Fibroblast of lung (primary cell): ENCODE measurements at regions not wholly inside any gene's neighbourhood (a gene's known extent, or its start where the extent isn't known, plus 50 kb on each side); places are given as distances from the start of the nearest gene placed in this dataset.

Experiments
- DNase-seq, 2 donors: peaks; one replicate each; pipeline versions ENCODE4 v3.0.0 to v3.0.0-alpha.2; 2010; ENCODE audit warnings: low read depth in 2 of 2
- H2AFZ ChIP-seq: 2 replicates; pipeline ENCODE4 v1.5.1; 2012; ENCODE audit warnings: low read length, control low read depth, inconsistent platforms
- H3K27ac ChIP-seq: 2 replicates; pipeline ENCODE4 v1.5.1; 2011; ENCODE audit warnings: low read length, control low read depth; ENCODE audit not compliant: insufficient read depth
- H3K27me3 ChIP-seq: 2 replicates; pipeline ENCODE4 v1.5.1; 2011; ENCODE audit warnings: mild to moderate bottlenecking, low read length; ENCODE audit not compliant: control insufficient read depth, insufficient read depth
- H3K36me3 ChIP-seq: 2 replicates; pipeline ENCODE4 v1.5.1; 2011; ENCODE audit warnings: low read length; ENCODE audit not compliant: control insufficient read depth, insufficient read depth
- H3K4me1 ChIP-seq: 2 replicates; pipeline ENCODE4 v1.5.1; 2011; ENCODE audit warnings: low read length; ENCODE audit not compliant: control insufficient read depth, insufficient read depth; ENCODE audit errors: extremely low read depth
- H3K4me2 ChIP-seq: 2 replicates; pipeline ENCODE4 v1.5.1; 2011; ENCODE audit warnings: low read length, control low read depth; ENCODE audit not compliant: insufficient read depth; ENCODE audit errors: extremely low read depth
- H3K4me3 ChIP-seq, 4 experiments: fragments of 200-600 bp in 1 of 4; sonication (generic) in 1 of 4; replicated peaks in 1 of 4; 2 replicates each; pipeline ENCODE4 v1.5.1; 2011 to 2016; ENCODE audit warnings: low read length in 4 of 4, low read depth in 3 of 4, mild to moderate bottlenecking in 3 of 4, control low read depth in 2 of 4, inconsistent platforms in 1 of 4, mixed read lengths in 1 of 4; ENCODE audit not compliant: insufficient read depth in 1 of 4; ENCODE audit errors: control extremely low read depth in 1 of 4
- H3K79me2 ChIP-seq: 2 replicates; pipeline ENCODE4 v1.5.1; 2012; ENCODE audit warnings: mild to moderate bottlenecking, low read length, inconsistent platforms; ENCODE audit not compliant: control insufficient read depth, insufficient read depth
- H3K9ac ChIP-seq: 2 replicates; pipeline ENCODE4 v1.5.1; 2011; ENCODE audit warnings: mild to moderate bottlenecking, low read length, control low read depth; ENCODE audit not compliant: insufficient read depth
- H3K9me3 ChIP-seq: 2 replicates; pipeline ENCODE4 v1.5.1; 2012; ENCODE audit warnings: low read depth, low read length; ENCODE audit not compliant: control insufficient read depth, insufficient read depth
- H4K20me1 ChIP-seq: 2 replicates; pipeline ENCODE4 v1.5.1; 2011; ENCODE audit warnings: low read length; ENCODE audit not compliant: control insufficient read depth, insufficient read depth; ENCODE audit errors: extremely low read depth
- EZH2 ChIP-seq: IDR thresholded peaks from 2 replicates; pipeline ENCODE4 v1.5.1; 2012; ENCODE audit warnings: low read length, control low read depth, mild to moderate bottlenecking; ENCODE audit errors: missing control alignments
- TF ChIP-seq, protein P1 (sequence below), 2 donors: IDR thresholded peaks in 1 of 2; conservative IDR thresholded peaks in 1 of 2; 1 replicate in 1 of 2; 2 replicates in 1 of 2; pipeline ENCODE4 v1.5.1; 2011 to 2012; ENCODE audit warnings: low read length in 2 of 2, control low read depth in 1 of 2, inconsistent platforms in 1 of 2, low read depth in 1 of 2, mild to moderate bottlenecking in 1 of 2

DNA sequence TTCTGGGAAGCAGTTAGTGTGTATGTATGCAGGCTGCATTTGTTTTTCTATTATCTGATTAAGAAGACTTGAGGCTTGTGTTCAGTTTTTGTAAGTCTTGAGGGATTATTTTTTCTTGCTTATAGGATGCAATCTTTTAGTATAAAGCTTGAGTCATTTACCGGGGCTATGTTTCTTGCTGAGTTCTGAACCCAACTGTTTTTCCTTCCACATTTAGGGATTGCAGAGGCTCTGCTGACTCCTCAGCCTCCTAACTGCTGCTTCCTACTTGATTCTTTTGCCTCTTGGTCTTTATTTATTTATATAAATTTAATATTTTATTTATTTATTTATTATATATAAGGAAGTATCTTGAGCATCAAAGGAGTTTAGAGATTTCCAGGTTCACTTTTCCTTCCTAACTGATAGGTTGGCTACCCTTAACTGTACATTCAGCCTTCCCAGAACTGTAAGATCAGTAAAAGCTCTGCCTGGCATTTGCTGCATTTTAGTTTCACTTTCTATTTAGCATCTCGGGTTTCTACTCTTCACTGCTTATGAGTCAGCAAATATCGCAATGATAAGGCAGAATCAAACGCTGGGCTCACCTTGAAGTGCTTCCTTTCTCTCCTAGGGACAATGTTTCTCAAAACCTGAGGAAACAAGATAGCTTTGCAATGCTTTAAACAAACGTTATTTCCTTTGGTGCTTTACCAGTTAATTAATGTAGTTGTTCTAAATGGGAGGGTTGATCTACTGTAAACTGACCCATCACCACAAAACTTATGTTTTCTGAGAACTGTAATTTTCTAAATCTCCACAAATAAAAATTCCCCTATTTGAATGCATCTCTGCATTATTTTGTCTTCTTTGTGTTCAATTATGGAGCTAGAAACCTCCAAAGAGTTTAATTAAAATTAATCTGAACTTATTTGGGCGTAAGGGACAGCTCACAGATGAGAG, 1183.7 kb upstream of the TMEM132C start:
- Histone ChIP-seq H2AFZ (peak overlapping the region; percentile 97), H3K9ac (peak overlapping the region; percentile 20), H3K4me2 (peak overlapping the region; percentile 99), H3K4me3 (peak overlapping the region; percentile 56 to 72 (median 60)), H3K4me1 (no peaks in the 10 kb centered on the region), H4K20me1 (no peaks in the 10 kb centered on the region), H3K36me3 (no peaks in the 10 kb centered on the region), H3K27me3 (no peaks in the 10 kb centered on the region), H3K27ac (peak overlapping the region; percentile 65), H3K79me2 (no peaks in the 10 kb centered on the region), H3K9me3 (no peaks in the 10 kb centered on the region)
- peak; percentile 84 to 86 for DNase-seq
- TF ChIP-seq, protein P1, sequence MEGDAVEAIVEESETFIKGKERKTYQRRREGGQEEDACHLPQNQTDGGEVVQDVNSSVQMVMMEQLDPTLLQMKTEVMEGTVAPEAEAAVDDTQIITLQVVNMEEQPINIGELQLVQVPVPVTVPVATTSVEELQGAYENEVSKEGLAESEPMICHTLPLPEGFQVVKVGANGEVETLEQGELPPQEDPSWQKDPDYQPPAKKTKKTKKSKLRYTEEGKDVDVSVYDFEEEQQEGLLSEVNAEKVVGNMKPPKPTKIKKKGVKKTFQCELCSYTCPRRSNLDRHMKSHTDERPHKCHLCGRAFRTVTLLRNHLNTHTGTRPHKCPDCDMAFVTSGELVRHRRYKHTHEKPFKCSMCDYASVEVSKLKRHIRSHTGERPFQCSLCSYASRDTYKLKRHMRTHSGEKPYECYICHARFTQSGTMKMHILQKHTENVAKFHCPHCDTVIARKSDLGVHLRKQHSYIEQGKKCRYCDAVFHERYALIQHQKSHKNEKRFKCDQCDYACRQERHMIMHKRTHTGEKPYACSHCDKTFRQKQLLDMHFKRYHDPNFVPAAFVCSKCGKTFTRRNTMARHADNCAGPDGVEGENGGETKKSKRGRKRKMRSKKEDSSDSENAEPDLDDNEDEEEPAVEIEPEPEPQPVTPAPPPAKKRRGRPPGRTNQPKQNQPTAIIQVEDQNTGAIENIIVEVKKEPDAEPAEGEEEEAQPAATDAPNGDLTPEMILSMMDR (conservative IDR thresholded peaks at IDR 0.05 in 1 of 2, IDR thresholded peaks at IDR 0.05 in 1 of 2; ENCODE audit: low read depth in 1 of 2, low read length in 2 of 2) = no peak
- TF ChIP-seq EZH2 = no peak

DNA sequence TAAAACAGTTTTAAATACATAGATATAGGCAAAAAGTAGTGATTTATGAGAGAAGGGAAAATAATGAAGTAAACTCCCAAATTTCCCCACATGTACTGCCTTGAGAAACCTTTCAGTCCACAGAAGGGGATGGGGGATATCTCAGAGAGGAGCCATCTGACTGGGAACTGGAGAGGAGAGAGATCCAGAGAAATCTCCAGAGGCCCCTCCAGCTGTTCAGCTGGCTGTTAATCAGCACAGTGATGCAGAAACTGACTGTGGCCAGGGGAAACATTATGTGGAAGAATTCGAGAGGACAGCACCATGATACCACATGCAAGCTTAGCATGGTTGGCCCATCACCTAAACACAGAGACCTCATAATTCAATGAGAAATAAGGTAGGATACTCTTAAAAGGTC, 1165.9 kb upstream of the TMEM132C start:
- H3K9me3 ChIP-seq = no peaks in the 10 kb centered on the region
- H3K4me1 ChIP-seq = no peaks in the 10 kb centered on the region
- no peak overlapping the region for H3K4me2 ChIP-seq
- no peak overlapping the region for H3K9ac ChIP-seq
- H3K79me2 ChIP-seq = no peaks in the 10 kb centered on the region
- no peaks in the 10 kb centered on the region for H3K36me3 ChIP-seq
- H3K27ac ChIP-seq = no peak overlapping the region
- TF ChIP-seq EZH2 = no peak
- TF ChIP-seq, protein P1 (conservative IDR thresholded peaks at IDR 0.05 in 1 of 2, IDR thresholded peaks at IDR 0.05 in 1 of 2; ENCODE audit: low read depth in 1 of 2, low read length in 2 of 2) = no peak
- no peak overlapping the region for H3K4me3 ChIP-seq
- no peaks in the 10 kb centered on the region for H4K20me1 ChIP-seq
- H3K27me3 ChIP-seq = no peaks in the 10 kb centered on the region
- DNase-seq = no peak
- no peak overlapping the region for H2AFZ ChIP-seq

DNA sequence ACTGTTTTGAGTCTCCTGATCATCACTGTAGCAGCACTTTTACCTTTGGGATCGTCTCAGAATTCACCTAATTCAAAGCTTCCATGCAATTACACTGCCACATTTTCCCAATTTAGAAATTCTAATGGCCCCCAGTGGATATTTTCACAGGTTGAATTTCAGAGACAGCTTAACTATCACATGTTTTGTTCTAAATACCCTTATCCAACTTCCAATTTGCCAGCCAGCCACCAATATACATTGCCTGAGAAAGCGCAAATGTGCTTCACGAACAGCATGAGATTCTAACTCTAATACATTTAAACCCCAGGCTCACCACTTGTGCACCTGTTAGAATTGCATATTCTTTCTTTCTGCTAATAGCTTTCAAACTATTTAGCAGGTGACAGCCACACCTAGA, 1160.9 kb upstream of the TMEM132C start:
- H3K36me3 ChIP-seq = no peaks in the 10 kb centered on the region
- no peaks in the 10 kb centered on the region for H3K27me3 ChIP-seq
- H3K4me3 ChIP-seq = no peak overlapping the region
- DNase-seq = no peak
- TF ChIP-seq, protein P1 (conservative IDR thresholded peaks at IDR 0.05 in 1 of 2, IDR thresholded peaks at IDR 0.05 in 1 of 2; ENCODE audit: low read depth in 1 of 2, low read length in 2 of 2) = no peak
- no peak for TF ChIP-seq EZH2
- H2AFZ ChIP-seq = no peak overlapping the region
- no peaks in the 10 kb centered on the region for H3K79me2 ChIP-seq
- H3K9me3 ChIP-seq = no peaks in the 10 kb centered on the region
- no peaks in the 10 kb centered on the region for H3K4me1 ChIP-seq
- no peaks in the 10 kb centered on the region for H4K20me1 ChIP-seq
- H3K27ac ChIP-seq = no peak overlapping the region
- no peak overlapping the region for H3K4me2 ChIP-seq
- no peak overlapping the region for H3K9ac ChIP-seq
